Central memory CD4-positive, alpha-beta T cell (primary cell): ENCODE measurements at regions not wholly inside any gene's neighbourhood (a gene's known extent, or its start where the extent isn't known, plus 50 kb on each side); places are given as distances from the start of the nearest gene placed in this dataset.
"Not testable (repeated sequence)": the region's sequence is repeated elsewhere in the genome, so short reads cannot be mapped to it uniquely, and the experiment has no call there.

Source experiments
- DNase-seq: peaks from one replicate; pipeline ENCODE4 v3.0.0; 2022

GRCh38 chr1:117314951-117315350, 52.3 kb upstream of the MAN1A2 start:
- not testable (repeated sequence) for DNase-seq

GRCh38 chr1:117313555-117313954, 53.7 kb upstream of the MAN1A2 start:
- DNase-seq: no peak

DNA sequence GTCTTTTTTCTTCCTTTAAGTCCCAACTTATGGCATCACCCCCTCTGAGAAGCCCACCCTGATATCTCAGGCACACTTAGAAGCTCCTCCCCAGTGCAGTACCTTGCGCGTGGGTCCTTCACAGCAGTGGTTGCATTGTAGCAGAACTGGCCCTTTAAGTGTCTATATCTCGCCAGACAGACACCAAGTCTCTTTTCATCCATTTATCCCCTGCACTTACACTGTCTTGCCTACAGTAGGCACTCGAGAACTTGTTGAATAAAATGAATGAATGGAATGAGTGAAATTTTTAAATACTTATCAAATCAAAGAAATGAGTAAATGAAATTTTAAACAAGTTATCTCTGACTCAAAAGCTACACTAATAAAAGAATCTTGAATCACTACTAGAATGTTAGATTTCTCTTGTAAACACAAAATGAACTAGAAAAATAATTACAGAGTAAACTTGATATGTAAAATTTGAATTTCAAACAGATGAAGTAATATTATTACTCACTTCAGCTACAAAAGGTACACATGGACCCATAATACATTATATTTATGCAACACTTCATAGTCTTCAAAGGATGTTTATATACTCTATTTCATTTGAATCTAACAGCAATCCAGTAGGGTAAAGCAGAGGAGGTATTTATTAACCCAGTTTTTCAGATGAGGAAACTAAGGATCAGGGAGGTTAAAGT, 54.7 kb upstream of the MAN1A2 start:
- DNase-seq: peak; percentile 17

DNA sequence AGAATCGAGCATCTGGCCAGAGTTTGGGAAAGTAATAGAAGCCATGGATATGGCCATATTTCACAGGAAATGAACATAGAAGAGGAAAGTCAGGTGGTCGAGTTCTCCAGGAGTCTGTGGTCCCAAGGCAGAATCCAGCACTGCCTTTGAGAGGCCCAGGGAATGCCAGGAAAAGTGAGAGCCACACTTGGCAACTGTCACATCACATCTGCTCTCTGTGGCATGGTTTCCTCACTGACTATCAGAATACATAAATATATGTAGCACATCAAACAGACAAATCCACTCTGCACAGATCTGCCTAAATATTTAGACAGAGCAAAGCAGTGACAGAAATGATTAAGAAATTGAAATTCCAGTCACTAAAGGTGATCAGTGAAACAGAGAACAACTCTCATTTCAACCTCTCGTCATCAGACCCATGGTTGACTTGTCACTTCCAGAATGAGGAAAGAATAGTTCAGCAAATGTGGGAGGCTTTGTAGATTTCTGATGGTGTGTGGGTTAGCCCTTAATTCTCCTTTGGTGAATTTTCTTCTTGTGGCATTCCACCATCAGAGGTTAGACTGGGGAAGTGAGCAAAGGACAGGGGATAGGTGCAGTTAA, 58.8 kb upstream of the MAN1A2 start:
- no peak for DNase-seq

- no peak for DNase-seq
Observed at GRCh38 chr1:117301901-117302300, 65.3 kb upstream of the MAN1A2 start.

- DNase-seq: not testable (repeated sequence)
Observed at GRCh38 chr1:117300183-117300582, 67.1 kb upstream of the MAN1A2 start.

DNA sequence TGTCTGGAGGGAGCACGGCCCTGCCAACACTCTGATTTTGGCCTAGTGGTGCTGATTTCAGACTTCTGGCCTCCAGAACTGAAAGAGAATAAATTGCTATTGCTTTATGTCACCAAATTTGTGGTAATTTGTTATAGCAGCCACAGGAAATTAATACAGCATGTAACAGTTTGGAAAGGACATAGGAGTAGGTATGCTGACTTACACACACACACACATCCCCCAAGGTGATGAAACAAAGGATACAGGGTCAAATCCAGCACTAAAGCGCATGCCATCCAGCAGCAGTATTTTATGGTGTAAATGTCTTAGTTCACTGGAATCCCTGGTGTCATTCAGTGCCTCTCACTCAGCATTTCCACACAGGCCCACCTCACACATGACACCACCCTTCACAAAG, 72.2 kb upstream of the MAN1A2 start:
- DNase-seq: no peak

GRCh38 chr1:117290890-117291289, 76.4 kb upstream of the MAN1A2 start:
- no peak for DNase-seq

GRCh38 chr1:117289316-117289870, 77.9 kb upstream of the MAN1A2 start:
- no peak for DNase-seq

- DNase-seq: no peak
Observed at GRCh38 chr1:117286562-117286961, 75.8 kb upstream of the VTCN1 start.

DNA sequence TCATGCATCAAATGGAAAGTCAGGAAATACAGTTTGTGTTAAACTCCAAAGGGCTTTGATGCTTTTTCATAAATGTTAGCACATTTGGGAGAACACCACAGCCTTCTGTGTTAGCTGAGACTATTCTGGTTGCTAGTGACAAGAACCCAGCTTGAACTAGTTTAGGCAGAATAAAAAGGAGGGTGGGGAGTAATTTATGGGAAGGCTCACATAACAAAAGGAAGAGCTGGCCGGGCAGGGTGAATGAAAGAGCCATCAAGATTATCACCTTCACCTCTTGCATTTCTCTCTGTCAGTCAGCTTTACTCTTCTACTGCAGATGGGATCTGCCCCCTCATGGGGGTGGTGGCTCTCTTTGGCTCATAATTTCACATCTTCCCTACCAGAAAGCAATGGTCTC, 75.4 kb upstream of the VTCN1 start:
- DNase-seq: no peak

GRCh38 chr1:117284399-117285215, 73.9 kb upstream of the VTCN1 start:
- no peak for DNase-seq

DNA sequence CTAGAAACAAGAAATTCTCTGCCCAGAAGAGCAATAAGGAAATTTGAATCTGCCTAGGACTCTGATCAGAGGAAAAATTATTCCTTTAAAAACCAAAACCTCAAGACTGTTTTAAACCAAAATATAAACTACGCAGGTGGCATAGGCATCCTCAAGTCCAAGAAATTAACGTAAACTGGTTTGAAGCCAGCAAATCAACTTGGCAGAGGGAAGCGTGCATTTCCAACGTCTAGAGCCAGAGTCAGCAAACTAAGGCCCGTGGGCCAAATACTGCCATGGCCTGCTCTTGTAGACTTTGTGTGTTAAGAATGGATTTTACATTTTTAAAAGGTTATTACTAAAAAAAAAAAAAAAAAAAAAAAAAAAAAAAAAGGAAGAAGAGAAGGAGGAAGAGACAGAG, 67.8 kb upstream of the VTCN1 start:
- DNase-seq: no peak

GRCh38 chr1:117275055-117275454, 64.3 kb upstream of the VTCN1 start:
- no peak for DNase-seq

- no peak for DNase-seq
Observed at GRCh38 chr1:117271959-117272358, 61.2 kb upstream of the VTCN1 start.

DNA sequence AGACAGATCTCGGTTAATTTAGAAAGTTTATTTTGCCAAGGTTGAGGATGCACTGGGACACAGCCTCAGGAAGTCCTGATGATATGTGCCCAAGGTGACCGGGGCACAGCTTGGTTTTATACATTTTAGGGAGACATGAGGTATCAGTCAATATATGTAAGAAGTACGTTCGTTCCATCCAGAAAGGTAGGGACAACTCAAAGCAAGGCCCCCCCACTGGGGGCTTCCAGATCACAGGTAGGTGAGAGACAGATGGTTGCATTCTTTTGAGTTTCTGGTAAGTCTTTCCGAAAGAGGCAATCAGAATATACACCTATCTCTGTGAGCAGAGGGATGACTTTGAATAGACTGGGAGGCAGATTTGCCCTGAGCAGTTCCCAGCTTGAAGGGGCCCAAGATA, 60.4 kb upstream of the VTCN1 start:
- DNase-seq: no peak

GRCh38 chr1:117270679-117271078, 60.0 kb upstream of the VTCN1 start:
- DNase-seq: no peak

DNA sequence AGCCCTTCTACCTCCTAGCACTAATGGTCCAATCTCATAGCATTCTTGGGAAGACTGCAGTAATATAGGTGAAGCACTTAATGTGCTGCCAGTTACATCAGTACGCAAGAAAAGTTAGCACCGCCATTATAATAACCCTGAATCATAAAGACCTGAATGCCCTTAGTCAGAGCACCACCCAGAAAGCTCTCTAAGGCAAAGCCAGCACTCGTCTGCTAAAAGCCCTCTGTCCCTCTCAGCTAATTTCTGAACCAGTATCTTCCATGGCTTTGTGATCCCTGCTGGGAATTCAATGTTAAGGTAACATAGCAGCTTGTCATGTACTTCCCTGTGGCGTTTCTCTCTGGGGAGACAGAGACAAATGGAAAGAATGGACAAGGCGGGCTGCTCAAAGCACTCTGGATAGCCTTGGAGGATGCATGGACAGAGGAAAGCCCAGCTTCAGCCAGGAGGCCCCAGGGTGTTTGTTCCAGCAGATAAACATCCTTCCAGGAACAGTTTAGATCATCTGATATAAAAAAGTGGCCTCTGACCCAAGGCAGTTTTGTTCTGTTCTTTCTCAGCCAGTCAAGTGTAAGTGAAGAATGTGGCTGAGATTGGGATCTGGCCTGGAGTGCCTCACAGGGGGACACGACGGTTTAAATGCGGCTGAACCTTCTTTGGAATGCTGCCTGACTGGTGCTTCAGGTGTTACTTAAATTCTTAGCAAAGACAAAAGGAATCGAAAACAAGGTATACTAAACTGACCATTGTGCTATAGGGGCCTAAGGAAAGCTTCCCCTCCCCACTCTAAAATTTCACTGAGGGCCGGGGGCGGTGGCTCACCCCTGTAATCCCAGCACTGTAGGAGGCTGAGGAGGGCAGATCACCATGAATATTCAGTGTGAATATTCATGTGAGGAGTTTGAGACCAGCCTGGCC, 58.1 kb upstream of the VTCN1 start:
- DNase-seq: no peak

- no peak for DNase-seq
Observed at GRCh38 chr1:117267232-117267774, 56.6 kb upstream of the VTCN1 start.

DNA sequence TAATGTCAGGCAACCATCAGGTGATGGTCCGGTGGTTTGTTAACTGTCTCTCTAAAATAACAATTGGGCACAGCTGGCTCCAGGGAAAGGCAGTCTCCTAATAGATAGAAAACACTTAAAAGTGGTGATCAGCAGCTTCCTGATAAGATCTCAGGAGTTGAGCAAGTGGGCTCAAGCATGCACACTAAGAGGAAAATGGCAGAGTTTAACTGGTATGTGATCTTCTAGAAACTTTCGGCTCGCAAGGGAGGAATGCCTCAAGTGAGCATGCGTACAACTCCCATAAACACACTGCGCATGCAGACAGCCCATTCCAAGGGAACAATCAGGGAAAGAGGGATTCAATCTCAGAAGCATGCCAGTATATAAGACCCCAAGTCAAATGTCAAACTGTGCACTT, 52.2 kb upstream of the VTCN1 start:
- no peak for DNase-seq

GRCh38 chr1:117261424-117261785, 50.7 kb upstream of the VTCN1 start:
- DNase-seq: no peak

- no peak for DNase-seq
Observed at GRCh38 chr1:117260761-117261423, 50.2 kb upstream of the VTCN1 start.
